GM10266 (cell line): ENCODE measurements at regions not wholly inside any gene's neighbourhood (a gene's known extent, or its start where the extent isn't known, plus 50 kb on each side); places are given as distances from the start of the nearest gene placed in this dataset.

Experiments used
- DNase-seq: peaks from one replicate; pipeline ENCODE4 v3.0.0; 2012; ENCODE audit errors: extremely low spot score
- TF ChIP-seq, protein P1 (sequence below): IDR thresholded peaks from 2 replicates; pipeline ENCODE4 v1.5.1; 2012; ENCODE audit warnings: mild to moderate bottlenecking, low read depth; ENCODE audit not compliant: control insufficient read depth, insufficient read depth; ENCODE audit errors: missing control alignments

DNA sequence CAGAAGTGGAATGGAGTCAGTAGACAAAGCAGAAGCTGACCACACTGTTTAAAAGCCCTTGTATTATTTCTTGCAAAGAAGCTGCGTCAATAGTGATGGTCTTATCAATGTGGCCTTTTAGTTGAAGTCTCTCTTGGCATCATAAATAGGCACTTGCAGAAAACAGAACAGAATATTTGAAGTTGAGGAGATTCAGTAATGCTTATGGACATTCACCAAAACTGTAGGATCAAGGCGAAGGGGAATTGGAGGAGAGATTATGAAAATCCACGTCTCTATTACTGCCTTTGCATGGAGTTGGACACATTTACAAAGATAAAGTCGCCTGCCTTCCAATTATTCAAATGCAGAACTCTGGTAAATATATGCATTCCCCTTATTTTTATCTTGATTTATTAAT lies 1482.8 kb downstream of the EFNB2 start:
- DNase-seq = no peak
- TF ChIP-seq, protein P1, sequence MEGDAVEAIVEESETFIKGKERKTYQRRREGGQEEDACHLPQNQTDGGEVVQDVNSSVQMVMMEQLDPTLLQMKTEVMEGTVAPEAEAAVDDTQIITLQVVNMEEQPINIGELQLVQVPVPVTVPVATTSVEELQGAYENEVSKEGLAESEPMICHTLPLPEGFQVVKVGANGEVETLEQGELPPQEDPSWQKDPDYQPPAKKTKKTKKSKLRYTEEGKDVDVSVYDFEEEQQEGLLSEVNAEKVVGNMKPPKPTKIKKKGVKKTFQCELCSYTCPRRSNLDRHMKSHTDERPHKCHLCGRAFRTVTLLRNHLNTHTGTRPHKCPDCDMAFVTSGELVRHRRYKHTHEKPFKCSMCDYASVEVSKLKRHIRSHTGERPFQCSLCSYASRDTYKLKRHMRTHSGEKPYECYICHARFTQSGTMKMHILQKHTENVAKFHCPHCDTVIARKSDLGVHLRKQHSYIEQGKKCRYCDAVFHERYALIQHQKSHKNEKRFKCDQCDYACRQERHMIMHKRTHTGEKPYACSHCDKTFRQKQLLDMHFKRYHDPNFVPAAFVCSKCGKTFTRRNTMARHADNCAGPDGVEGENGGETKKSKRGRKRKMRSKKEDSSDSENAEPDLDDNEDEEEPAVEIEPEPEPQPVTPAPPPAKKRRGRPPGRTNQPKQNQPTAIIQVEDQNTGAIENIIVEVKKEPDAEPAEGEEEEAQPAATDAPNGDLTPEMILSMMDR = no peak

DNA sequence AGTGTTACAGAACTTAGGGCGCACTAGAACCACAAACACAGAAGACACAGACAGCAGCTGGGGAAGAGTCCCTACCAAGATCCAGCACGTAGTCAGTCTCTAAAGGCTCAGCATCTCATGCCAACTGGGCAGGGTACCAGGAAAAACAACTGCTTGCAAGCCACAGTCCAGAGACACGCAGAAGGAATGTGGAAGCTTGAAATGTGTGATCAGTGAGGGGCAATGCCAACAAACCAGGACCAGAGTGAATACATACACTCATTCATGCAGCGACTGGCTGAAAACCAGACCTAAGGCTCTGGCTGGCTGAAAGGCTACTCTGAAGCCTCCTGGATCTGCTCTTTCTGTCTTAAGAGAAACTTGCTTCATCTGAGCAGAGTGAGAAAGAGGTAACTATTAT lies 1484.8 kb downstream of the EFNB2 start:
- TF ChIP-seq, protein P1 = no peak
- no peak for DNase-seq

GRCh38 chr13:105048677-105049076 lies 1486.8 kb downstream of the EFNB2 start:
- peak; percentile 41 for DNase-seq
- TF ChIP-seq, protein P1 = no peak

- no peak for DNase-seq
- TF ChIP-seq, protein P1 = no peak
Observed at GRCh38 chr13:105047676-105048295, 1487.7 kb downstream of the EFNB2 start.

GRCh38 chr13:105037110-105037509 lies 1498.4 kb downstream of the EFNB2 start:
- DNase-seq = no peak
- TF ChIP-seq, protein P1 = no peak

GRCh38 chr13:105035092-105035491 lies 1500.4 kb downstream of the EFNB2 start:
- TF ChIP-seq, protein P1 = no peak
- DNase-seq = no peak

DNA sequence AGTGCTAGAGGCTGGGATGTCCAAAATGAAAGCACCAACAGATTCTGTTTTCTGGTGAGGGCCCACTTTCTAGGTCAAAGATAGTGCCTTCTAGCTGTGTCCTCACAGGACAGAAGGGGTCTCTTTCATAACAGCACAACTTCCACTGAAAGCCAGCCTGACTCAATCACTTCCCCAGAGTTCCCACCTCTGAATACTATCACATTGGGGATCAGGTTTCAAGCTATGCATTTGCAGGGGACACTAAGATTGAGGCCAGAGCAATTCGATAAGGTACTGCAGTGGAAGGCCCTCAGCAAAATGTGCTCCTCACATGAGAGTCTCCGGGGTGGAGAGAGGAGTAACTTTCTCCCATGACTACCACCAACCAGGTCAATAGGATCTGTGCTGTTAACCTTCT lies 1501.5 kb downstream of the EFNB2 start:
- TF ChIP-seq, protein P1 = no peak
- no peak for DNase-seq
